ENCODE measurements at regions not wholly inside any gene's neighbourhood (a gene's known extent, or its start where the extent isn't known, plus 50 kb on each side); places are given as distances from the start of the nearest gene placed in this dataset.
A peak's percentile ranks its signal among the peaks of the same experiment; 100 is the strongest.
"Not testable (repeated sequence)": the region's sequence is repeated elsewhere in the genome, so short reads cannot be mapped to it uniquely, and the experiment has no call there.

- DNase-seq (ENCODE audit: low read depth, low spot score): no peak
Measured at GRCh38 chr4:123600987-123601904, 204.7 kb downstream of the SPRY1 start.

DNA sequence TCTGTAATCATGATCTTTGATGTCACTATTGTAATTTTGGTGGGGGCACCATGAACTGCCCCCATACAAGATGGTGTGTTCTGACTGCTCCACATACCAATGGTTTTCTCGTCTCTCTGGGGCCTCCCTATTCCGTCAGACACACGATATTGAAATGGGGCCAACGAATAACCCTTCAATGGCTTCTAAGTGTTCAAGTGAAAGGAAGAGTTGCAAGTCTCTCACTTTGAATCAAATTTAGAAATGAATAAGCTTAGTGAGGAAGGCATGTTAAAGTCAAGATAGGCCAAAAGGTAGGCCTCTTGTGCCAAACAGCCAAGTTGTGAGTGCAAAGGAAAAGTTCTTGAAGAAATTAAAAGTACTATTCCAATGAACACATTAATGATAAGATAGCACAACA, 205.4 kb downstream of the SPRY1 start:
- no peak for DNase-seq (ENCODE audit: low read depth, low spot score)

- DNase-seq (ENCODE audit: low read depth, low spot score): peak; percentile 9
Measured at GRCh38 chr4:123603165-123603564, 206.6 kb downstream of the SPRY1 start.

DNA sequence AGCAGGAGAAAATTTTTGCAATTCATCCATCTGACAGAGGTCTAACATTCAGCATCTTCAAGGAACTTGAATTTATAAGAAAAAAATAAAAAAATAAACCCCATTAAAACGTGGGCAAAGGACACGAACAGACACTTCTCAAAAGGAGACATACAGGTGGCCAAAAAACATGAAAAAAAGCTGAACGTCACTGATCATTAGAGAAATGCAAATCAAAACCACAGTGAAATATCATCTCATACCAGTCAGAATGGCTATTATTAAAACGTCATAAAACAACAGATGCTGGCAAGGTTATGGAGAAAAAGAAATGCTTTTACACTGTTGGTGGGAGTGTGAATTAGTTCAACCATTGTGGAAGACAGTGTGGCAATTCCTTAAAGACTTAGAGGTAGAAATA, 209.2 kb downstream of the SPRY1 start:
- DNase-seq (ENCODE audit: low read depth, low spot score): not testable (repeated sequence)

- no peak for DNase-seq (ENCODE audit: low read depth, low spot score)
Measured at GRCh38 chr4:123606336-123606735, 209.7 kb downstream of the SPRY1 start.

- no peak for DNase-seq (ENCODE audit: low read depth, low spot score)
Measured at GRCh38 chr4:123606946-123607542, 210.4 kb downstream of the SPRY1 start.

GRCh38 chr4:123609829-123610228, 213.2 kb downstream of the SPRY1 start:
- no peak for DNase-seq (ENCODE audit: low read depth, low spot score)

GRCh38 chr4:123613586-123614344, 217.2 kb downstream of the SPRY1 start:
- no peak for DNase-seq (ENCODE audit: low read depth, low spot score)

DNA sequence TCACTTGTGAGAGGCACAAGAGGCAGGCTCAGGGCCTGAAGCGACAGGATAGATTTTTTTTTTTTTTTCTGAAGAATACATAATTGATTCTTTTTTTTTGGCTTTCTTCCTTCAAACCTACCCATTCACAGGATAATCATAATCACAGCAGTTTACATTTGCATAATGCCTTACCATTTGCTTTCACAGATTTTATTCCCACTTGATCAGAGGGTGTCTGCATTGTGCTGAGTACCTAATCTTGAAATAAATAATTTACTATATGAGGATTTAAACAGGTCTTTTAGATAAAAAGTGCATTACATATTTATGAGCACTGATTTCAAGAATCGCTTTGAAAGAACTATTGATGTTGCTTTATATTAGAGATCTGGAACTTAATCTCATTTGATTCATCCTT, 219.3 kb downstream of the SPRY1 start:
- no peak for DNase-seq (ENCODE audit: low read depth, low spot score)

GRCh38 chr4:123616951-123617461, 220.4 kb downstream of the SPRY1 start:
- no peak for DNase-seq (ENCODE audit: low read depth, low spot score)

- no peak for DNase-seq (ENCODE audit: low read depth, low spot score)
Measured at GRCh38 chr4:123617791-123618190, 221.2 kb downstream of the SPRY1 start.

DNA sequence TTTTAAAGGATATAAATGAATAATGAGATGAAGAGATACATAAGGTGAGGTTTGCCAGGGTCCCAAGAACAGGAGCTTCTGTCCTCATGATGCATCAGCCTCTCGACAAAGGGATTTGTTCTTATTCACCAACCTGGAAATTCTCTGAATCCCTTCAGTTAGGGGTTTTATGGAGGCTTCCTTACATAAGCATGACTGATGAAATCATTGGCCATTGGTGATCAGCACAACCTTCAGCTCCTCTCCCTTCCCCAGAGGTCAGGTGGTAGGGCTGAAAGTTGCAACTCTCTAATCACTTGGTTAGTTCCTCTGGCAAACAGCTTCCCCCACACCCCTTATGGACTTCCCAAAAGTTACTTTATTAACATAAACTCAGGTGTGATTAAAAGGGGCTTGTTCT, 222.0 kb downstream of the SPRY1 start:
- no peak for DNase-seq (ENCODE audit: low read depth, low spot score)

DNA sequence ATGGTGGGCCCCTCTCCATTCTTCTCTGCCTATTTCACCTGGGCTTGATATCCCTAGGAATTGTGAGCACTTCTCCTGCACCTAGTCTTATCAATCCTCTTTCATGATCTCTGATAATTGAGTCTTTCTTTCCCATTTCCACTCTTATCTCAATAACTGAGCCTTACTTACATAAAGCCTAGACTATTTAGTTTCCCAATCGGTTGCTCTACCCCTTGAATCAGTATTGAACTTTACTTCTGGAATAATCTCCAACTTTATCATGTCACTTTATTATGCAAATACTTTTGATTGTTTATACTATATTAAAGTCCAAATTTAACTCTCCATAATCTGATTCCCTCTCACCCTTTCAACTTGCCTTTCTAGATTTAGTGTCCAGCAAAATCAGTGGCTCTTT, 222.7 kb downstream of the SPRY1 start:
- no peak for DNase-seq (ENCODE audit: low read depth, low spot score)

DNA sequence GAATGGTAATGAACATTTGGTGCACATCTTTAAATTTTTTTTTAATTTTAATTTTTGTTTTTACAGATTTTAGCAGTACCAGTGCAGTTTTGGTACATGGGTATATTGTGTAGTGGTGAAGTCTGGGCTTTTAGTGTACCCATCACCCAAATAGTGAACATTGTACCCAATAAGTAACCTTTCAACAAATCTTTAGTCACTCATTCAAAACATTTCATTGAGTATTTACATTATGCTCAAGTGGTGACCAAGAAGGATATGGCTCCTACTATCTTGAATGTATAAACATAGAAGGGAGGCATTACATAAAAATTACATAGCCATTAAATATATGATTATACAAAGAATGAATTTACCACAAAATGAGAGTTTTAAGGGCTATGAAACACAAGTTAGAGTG, 223.3 kb downstream of the SPRY1 start:
- no peak for DNase-seq (ENCODE audit: low read depth, low spot score)

DNA sequence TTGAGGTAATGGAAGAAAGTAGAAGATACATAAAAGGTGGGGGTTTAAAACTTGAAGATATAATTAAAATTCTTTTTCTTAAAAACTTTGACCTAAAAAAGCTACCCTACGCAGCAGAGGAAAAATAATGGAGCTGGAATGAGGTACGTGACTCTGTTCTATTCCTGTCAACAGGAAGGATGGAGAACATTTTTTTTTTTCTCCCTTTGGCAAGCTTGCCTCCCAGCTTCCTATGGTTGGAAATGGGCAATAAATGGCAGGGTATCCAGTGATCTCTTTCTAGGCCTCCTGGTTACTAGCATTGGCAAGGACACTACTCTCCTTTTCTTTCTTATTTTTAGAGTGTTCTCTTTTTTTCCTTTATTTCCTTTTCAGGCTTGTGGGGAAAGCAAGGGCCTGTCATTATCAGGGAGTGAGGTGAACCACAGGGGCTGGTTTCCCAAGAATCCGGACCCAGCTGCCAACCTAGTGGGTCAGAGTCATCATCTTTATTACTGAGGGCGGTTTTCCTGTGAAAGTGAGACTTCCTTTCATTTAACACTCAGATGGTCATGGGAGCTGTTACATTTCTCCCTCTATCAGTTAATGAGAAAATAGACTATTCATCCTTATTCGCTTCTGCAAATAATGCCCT, 224.6 kb downstream of the SPRY1 start:
- DNase-seq (ENCODE audit: low read depth, low spot score): no peak

DNA sequence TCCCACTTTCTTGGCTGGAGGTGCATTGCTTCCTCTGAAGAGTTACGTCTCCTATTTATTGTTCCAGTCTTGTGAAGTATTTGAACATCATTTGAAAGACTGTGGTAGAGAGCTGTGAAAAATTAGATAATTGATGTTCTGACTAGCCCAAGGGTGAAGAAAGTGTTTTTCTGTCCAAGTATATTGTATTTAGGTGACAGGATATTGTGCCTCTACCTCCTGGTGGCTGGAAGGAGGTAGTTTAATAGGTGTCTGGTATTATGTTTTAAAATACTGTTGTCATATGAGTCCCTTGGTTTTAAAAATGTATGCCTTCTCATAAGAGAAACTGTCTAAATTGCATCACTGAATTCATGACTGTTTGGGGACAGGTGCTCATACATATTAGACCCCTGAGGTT, 226.0 kb downstream of the SPRY1 start:
- no peak for DNase-seq (ENCODE audit: low read depth, low spot score)

DNA sequence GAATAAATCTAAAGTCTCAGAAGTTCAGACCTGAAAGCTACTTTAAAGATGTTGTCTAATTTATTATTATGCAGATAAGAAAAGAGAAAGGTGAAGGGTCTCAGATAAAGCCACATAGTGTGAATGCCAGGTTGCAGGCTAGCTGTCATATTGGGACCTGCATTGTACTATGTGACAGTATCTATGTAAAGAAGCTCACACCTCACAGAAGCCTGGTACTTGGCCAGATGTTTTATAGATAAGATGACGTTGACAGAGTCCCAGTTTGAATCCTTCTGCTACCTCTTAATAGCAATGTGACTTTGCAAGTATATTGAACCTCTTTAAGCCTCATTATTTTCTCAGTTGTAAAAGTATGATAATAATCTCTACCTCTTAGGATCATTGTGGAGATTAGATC, 227.0 kb downstream of the SPRY1 start:
- no peak for DNase-seq (ENCODE audit: low read depth, low spot score)

DNA sequence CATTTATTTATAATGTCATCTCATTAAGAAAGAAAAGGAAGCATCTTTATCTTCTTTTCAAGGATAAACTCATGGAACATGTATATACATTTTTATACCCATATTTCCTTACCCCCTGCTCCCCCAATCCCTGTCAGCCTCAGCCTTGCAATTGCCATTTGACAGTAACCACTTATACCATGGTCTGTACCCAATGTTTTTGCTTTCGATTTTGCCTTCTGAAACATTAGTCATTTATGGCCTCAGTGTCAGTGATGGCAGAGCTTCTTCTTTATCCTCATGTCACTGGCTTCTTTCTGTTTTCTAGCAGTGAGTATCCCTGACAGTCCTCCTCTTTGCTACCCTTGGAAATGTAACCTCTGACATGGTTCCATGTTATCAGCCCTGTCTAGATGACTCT, 228.4 kb downstream of the SPRY1 start:
- no peak for DNase-seq (ENCODE audit: low read depth, low spot score)

GRCh38 chr4:123628288-123628687, 231.7 kb downstream of the SPRY1 start:
- DNase-seq (ENCODE audit: low read depth, low spot score): no peak

DNA sequence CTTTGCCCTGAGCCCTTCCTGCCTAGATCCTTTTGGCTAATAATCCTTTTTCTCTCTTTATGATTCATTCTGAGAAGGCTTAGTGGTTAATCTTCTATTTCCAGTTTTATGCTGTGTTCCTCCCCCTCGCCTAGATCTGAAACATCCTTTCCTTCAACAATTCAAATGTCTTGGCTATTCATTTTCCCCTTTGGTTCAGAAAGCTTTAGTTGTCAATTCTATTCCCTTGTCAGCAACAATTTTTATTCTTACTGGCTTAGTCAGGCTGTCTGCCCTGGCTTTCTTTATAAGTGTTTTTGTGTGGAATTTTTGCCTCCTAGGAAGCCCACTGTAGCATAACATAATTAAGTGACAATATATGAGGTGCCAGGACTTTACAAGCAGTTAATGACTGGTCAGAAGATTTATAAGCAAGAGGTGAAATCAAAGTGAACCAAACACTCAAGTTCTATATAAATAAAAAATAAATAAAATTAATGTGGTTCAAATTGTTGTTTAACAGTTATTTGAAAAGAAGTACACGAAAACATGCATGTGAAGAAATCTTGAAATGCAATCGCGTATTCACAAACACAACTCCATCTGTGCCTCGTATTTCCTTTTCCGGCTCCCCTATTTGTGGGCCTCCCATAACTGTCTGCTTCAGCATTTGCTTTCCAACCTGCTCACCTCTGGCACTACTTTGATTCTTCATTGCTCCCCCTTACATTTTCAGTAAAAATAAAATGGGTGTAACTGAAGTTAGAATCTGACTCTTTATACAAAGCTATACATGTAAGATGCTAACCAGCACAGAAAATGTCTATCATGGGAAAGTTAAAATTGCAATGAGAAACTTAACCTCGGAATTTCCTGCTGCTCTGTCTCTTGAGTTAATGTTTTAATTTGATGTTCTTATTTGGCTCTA, 235.4 kb downstream of the SPRY1 start:
- no peak for DNase-seq (ENCODE audit: low read depth, low spot score)

DNA sequence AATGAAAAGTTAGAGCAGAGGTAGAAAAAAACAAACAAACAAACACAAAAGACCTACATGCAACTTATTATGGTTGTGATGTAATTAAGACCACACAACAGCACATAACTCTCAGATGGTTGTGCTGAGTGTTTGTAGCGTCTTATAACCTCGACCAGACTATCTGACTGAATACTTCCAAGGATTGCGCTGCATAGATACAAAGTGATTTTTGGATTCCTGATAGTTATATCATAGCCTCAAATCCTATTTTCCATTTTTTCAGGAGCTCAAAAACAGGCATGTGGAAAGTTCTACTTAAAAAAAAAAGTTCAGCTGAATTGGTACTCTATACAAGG, 236.1 kb downstream of the SPRY1 start:
- no peak for DNase-seq (ENCODE audit: low read depth, low spot score)

Measured in smooth muscle cell of the brain vasculature (primary cell).